GM23338 (cell line): ENCODE measurements at regions not wholly inside any gene's neighbourhood (a gene's known extent, or its start where the extent isn't known, plus 50 kb on each side); places are given as distances from the start of the nearest gene placed in this dataset.

Experiments used
- ATAC-seq: fragments of 200-7000 bp; cut with Tn5 transposase; 3 replicates; pipeline ENCODE4 v1.9.1; 2020
- DNase-seq: peaks from one replicate; pipeline ENCODE4 v3.0.0-alpha.2; 2015; ENCODE audit warnings: low spot score
- H2AFZ ChIP-seq: fragments of 200-600 bp; sonication (generic); 2 replicates; pipeline ENCODE4 v1.8.0; 2016; ENCODE audit warnings: antibody characterized with exemption, mild to moderate bottlenecking, moderate library complexity
- H3F3A ChIP-seq: fragments of 200-600 bp; sonication (generic); replicated peaks from 2 replicates; pipeline ENCODE4 v1.8.0; 2017; ENCODE audit warnings: antibody characterized with exemption, mixed run types, low read depth
- H3K27ac ChIP-seq: fragments of 200-600 bp; sonication (generic); 2 replicates; pipeline ENCODE4 v1.6.1; 2016; ENCODE audit warnings: low read depth
- H3K27me3 ChIP-seq: fragments of 200-600 bp; sonication (generic); 2 replicates; pipeline ENCODE4 v1.8.0; 2016; ENCODE audit warnings: mild to moderate bottlenecking, mixed run types, moderate library complexity; ENCODE audit not compliant: insufficient read depth
- H3K36me3 ChIP-seq: fragments of 200-600 bp; sonication (generic); 2 replicates; pipeline ENCODE4 v1.8.0; 2016; ENCODE audit warnings: mild to moderate bottlenecking; ENCODE audit not compliant: insufficient read depth
- H3K4me1 ChIP-seq: fragments of 200-600 bp; sonication (generic); 2 replicates; pipeline ENCODE4 v1.8.0; 2016; ENCODE audit warnings: mild to moderate bottlenecking, moderate library complexity; ENCODE audit not compliant: insufficient read depth
- H3K4me2 ChIP-seq: fragments of 200-600 bp; sonication (generic); 2 replicates; pipeline ENCODE4 v1.7.1; 2017; ENCODE audit warnings: mixed run types
- H3K4me3 ChIP-seq: fragments of 200-600 bp; sonication (generic); 2 replicates; pipeline ENCODE4 v1.6.1; 2016; ENCODE audit warnings: mixed run types
- H3K79me2 ChIP-seq: fragments of 200-600 bp; sonication (generic); replicated peaks from 2 replicates; pipeline ENCODE4 v1.8.0; 2017; ENCODE audit warnings: mild to moderate bottlenecking; ENCODE audit not compliant: insufficient read depth
- H3K9me2 ChIP-seq: fragments of 200-600 bp; sonication (generic); 2 replicates; pipeline ENCODE4 v1.8.0; 2017; ENCODE audit not compliant: insufficient read depth
- H4K20me1 ChIP-seq: fragments of 200-600 bp; sonication (generic); replicated peaks from 2 replicates; pipeline ENCODE4 v1.8.0; 2017; ENCODE audit warnings: mild to moderate bottlenecking; ENCODE audit not compliant: insufficient read depth
- H3K27ac Mint-ChIP-seq: 2 replicates; pipeline ENCODE4 v1.8.0; 2020; ENCODE audit warnings: inconsistent platforms, mild to moderate bottlenecking, moderate library complexity, mixed read lengths
- H3K27me3 Mint-ChIP-seq: 3 replicates; pipeline ENCODE4 v1.8.0; 2022; ENCODE audit warnings: low read depth, mild to moderate bottlenecking, moderate library complexity, mixed read lengths, inconsistent platforms; ENCODE audit not compliant: insufficient read depth, poor library complexity
- H3K36me3 Mint-ChIP-seq: 3 replicates; pipeline ENCODE4 v1.8.0; 2021; ENCODE audit warnings: low read depth, mild to moderate bottlenecking, inconsistent platforms, moderate library complexity, mixed read lengths
- H3K4me1 Mint-ChIP-seq: 3 replicates; pipeline ENCODE4 v1.8.0; 2020; ENCODE audit warnings: mild to moderate bottlenecking, inconsistent platforms, mixed read lengths
- H3K4me3 Mint-ChIP-seq: 3 replicates; pipeline ENCODE4 v1.8.0; 2021; ENCODE audit warnings: moderate library complexity, mild to moderate bottlenecking, inconsistent platforms, mixed read lengths
- H3K9me3 Mint-ChIP-seq: 3 replicates; pipeline ENCODE4 v1.8.0; 2020; ENCODE audit warnings: moderate library complexity, mild to moderate bottlenecking, inconsistent platforms, mixed read lengths
- CREB1 ChIP-seq: fragments of 250-450 bp; sonication (Bioruptor Pico); IDR thresholded peaks from 2 replicates; pipeline ENCODE4 v1.5.0; 2020; ENCODE audit warnings: low read depth, mild to moderate bottlenecking, moderate library complexity
- CTCF ChIP-seq, 2 experiments: fragments of 200-600 bp in 1 of 2; sonication (generic) in 1 of 2; conservative IDR thresholded peaks; 2 replicates each; pipeline versions ENCODE4 v1.5.1 to v1.6.1; 2016 to 2017; ENCODE audit warnings: antibody characterized with exemption in 2 of 2, low read depth in 2 of 2, mild to moderate bottlenecking in 2 of 2, moderate library complexity in 1 of 2
- ETS1 ChIP-seq: IDR thresholded peaks from 2 replicates; pipeline ENCODE4 v1.6.1; 2016; ENCODE audit warnings: antibody characterized with exemption
- EZH2 ChIP-seq: fragments of 200-600 bp; sonication (generic); IDR thresholded peaks from one replicate; pipeline ENCODE4 v1.8.0; 2017; ENCODE audit warnings: antibody characterized with exemption, mild to moderate bottlenecking, low read depth; ENCODE audit not compliant: unreplicated experiment
- EZH2phosphoT487 ChIP-seq: fragments of 200-600 bp; sonication (generic); IDR thresholded peaks from one replicate; pipeline ENCODE4 v1.8.1; 2018; ENCODE audit warnings: antibody characterized with exemption; ENCODE audit not compliant: unreplicated experiment
- JUNB ChIP-seq: IDR thresholded peaks from one replicate; pipeline ENCODE4 v1.6.1; 2016; ENCODE audit warnings: antibody characterized with exemption; ENCODE audit not compliant: unreplicated experiment
- NANOG ChIP-seq: IDR thresholded peaks from 2 replicates; pipeline ENCODE4 v1.6.1; 2016; ENCODE audit warnings: antibody characterized with exemption, borderline replicate concordance
- POLR2AphosphoS5 ChIP-seq: IDR thresholded peaks from 2 replicates; pipeline ENCODE4 v1.6.1; 2016; ENCODE audit warnings: antibody characterized with exemption, low read depth
- REST ChIP-seq: IDR thresholded peaks from one replicate; pipeline ENCODE4 v1.6.1; 2018; ENCODE audit warnings: antibody characterized with exemption; ENCODE audit not compliant: unreplicated experiment
- STAT1 ChIP-seq: IDR thresholded peaks from one replicate; pipeline ENCODE4 v1.6.1; 2016; ENCODE audit warnings: antibody characterized with exemption; ENCODE audit not compliant: unreplicated experiment
- ZNF114 ChIP-seq: fragments of 250-450 bp; sonication (Bioruptor Pico); IDR thresholded peaks from 2 replicates; pipeline ENCODE4 v1.5.0; 2020; ENCODE audit warnings: mild to moderate bottlenecking, moderate library complexity
- ZNF331 ChIP-seq: fragments of 250-450 bp; sonication (Bioruptor Pico); IDR thresholded peaks from 2 replicates; pipeline ENCODE4 v1.5.0; 2020; ENCODE audit warnings: low read depth, mild to moderate bottlenecking, moderate library complexity
- ZNF462 ChIP-seq: fragments of 250-450 bp; sonication (Bioruptor Pico); IDR thresholded peaks from 2 replicates; pipeline ENCODE4 v1.5.0; 2020; ENCODE audit warnings: mild to moderate bottlenecking, moderate library complexity

- Histone ChIP-seq H2AFZ (no peak overlapping the region), H3K27ac (no peak overlapping the region), H3K4me2 (no peak overlapping the region), H4K20me1 (no peaks in the 10 kb centered on the region), H3K4me1 (no peaks in the 10 kb centered on the region), H3K4me3 (no peak overlapping the region), H3K9me2 (no peaks in the 10 kb centered on the region), H3F3A (no peaks in the 10 kb centered on the region), H3K79me2 (no peaks in the 10 kb centered on the region), H3K27me3 (no peaks in the 10 kb centered on the region), H3K36me3 (no peaks in the 10 kb centered on the region)
- Mint-ChIP-seq H3K4me3 (no peak overlapping the region), H3K27ac (no peak overlapping the region), H3K9me3 (no peaks in the 10 kb centered on the region), H3K4me1 (no peaks in the 10 kb centered on the region), H3K36me3 (no peaks in the 10 kb centered on the region), H3K27me3 (peaks cover 1% of the 10 kb centered on the region)
- ATAC-seq (no peak), DNase-seq (no peak)
- no peak for TF ChIP-seq NANOG
- no peak for TF ChIP-seq EZH2
- TF ChIP-seq STAT1, result no peak
- TF ChIP-seq REST, result no peak
- TF ChIP-seq ZNF462, result no peak
- no peak for TF ChIP-seq JUNB
- TF ChIP-seq CREB1, result no peak
- no peak for TF ChIP-seq ZNF331 (CRISPR knock-in tag)
- no peak for TF ChIP-seq POLR2AphosphoS5
- TF ChIP-seq CTCF (conservative IDR thresholded peaks at IDR 0.05; ENCODE audit: low read depth in 2 of 2), result no peak
- TF ChIP-seq ZNF114 (CRISPR knock-in tag), result no peak
- no peak for TF ChIP-seq ETS1
- no peak for TF ChIP-seq EZH2phosphoT487
Observed at GRCh38 chr7:10312942-10313341, 660.7 kb upstream of the PHF14 start.
